ENCODE measurements at regions not wholly inside any gene's neighbourhood (a gene's known extent, or its start where the extent isn't known, plus 50 kb on each side); places are given as distances from the start of the nearest gene placed in this dataset.

DNA sequence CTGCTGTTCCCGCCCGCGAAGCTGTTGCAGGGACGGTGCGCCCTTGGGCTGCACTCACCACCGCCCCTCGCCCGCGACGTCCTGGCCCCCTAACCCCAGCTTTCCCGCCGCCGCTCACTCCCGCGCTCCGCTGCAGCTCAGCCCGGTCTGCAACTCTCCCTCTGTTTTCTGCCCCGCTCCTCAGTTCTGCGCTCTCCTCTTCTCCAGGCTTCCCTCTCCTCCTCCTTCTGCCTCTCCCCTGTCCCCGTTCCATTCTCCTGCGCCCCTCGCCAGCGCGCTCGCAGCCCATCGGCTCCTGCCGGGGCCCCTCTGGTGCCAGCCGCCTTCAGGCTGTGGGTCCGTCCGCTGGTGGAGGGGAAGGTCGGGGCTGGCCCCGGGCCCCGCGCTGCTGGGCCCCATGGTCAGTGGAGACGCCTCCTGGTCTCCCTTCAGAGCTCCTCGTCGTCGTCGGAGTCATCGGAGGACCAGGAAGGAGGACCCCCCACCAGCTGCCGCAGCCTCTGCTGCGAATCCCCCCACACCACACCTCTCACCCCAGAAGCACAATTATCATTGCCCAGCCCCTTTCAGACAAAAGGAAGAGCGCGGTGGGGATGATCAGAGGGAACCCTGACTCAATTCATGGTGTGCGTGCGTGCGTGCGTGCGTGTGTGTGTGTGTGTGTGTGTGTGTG lies 223.2 kb upstream of the FOXF1 start:
- no peak for FAIRE-seq

- no peak for FAIRE-seq
Observed at GRCh38 chr16:86287664-86288201, 222.6 kb upstream of the FOXF1 start.

GRCh38 chr16:86288716-86289294 lies 221.5 kb upstream of the FOXF1 start:
- no peak for FAIRE-seq

GRCh38 chr16:86289304-86289703 lies 221.0 kb upstream of the FOXF1 start:
- FAIRE-seq: no peak

GRCh38 chr16:86289907-86290306 lies 220.4 kb upstream of the FOXF1 start:
- FAIRE-seq: no peak

DNA sequence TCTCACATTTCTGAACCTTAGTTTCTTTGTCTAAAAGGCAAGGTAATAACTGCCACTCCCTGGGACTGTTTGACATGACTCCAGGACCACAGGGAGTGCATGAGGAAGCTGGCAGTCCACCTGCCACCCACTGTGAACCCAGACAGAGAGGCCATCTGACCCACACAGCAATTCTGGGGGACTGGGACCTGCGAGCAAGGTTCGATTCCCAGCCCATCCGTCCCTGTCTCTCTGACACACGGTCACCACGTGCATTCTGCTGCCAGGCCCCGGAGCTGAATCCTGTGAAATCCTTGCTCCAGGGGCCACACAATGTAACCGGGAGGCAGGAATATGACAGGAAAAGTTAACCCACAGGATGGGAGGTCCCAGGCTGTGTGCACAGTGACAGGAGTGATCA lies 218.8 kb upstream of the FOXF1 start:
- FAIRE-seq: no peak

DNA sequence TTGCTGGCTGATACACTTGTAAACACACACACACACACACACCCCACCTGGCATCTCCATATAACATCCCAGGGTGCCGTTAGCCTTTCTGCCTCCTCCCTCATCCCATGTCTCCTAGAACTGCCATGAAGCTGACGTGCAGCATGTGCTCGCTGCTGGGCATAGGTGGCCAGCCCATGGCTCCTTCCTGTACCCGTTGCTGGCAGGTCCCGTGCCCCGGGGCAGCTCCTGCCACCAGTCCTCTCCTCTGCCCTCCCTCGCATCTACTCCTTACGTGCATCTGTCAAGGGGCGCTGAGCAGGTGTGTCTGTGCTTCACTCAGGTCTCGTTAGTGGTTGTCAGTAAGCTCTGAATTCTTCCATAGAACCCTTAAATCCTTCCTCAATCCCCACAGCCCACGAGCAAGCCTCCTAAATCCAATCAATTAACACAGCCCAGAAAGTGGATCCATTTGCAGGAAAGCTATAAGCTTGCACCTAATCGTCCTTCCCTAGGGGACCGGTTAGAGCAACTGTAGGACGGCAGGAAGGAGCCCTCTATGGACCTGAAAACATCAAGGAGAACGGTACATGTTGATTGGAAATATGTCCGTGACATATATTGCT lies 218.1 kb upstream of the FOXF1 start:
- FAIRE-seq: no peak

DNA sequence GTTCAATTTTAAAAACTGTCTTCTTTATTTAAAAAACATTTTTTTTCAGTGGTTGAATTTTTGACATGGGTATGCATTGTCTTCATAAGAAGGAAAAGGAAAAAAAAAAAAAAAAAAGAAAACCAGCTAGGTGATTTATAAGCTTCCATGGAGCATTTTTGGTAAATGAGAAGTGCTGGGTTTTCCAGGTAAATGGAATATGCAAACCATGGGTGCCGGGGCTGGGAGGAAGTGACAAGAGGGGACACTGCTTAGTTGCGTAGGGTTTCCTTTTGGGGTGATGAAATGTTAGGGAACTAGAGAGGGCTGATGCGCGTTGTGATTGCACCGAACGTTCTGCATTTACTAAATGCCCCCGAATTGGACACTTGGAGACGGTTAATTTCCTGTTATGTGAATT lies 217.4 kb upstream of the FOXF1 start:
- FAIRE-seq: no peak

GRCh38 chr16:86293906-86294305 lies 216.4 kb upstream of the FOXF1 start:
- FAIRE-seq: no peak

DNA sequence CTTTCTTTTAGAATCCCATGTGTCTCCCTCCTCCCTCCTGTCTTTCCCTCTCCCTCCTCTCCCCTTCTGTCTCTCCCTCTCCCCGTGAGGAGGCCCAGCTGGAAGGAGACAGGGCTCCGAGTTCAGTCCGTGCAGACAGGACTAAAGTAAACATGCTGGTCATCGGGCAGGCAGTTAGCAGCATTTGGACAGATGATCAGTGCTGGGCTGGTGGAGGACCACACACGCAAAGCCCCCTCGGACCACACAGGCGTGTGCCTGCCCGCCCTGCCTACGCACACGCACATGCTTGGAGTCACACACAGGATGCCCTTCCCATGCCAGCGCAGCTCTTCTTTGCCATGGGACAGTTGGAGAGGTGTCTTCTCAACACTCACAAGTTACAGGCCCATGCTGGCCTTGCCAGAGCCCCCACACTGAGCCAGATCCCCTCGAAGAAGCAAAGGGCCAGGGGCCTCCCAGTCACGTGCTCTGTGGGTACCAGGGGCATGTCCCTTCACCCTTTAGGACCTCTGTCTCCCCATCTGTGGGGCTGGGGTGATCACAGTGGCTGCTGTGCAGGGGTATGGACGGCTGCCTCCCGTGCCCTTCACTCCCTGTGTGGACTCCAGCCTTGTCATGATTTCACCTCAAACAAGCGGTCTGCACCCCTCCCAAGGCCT lies 215.7 kb upstream of the FOXF1 start:
- FAIRE-seq: no peak

DNA sequence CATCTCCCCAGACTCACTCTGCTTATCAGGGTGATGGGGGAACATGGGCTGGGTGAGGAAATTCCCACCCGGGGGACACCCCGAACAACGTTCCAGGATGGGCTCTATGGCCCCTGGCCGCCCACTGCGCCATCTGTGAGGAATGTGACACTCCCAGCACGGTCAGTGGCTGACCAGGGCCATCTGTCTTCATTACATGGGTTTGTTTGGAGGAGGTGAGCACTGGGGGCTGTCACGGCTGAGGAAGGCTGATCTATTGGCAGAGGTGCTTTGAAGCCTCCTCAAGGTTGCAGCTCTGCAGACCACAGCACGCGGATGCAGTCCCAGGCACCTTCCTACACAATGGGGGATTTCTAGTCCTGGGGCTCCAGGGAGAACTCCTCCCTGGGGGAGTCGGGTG lies 214.1 kb upstream of the FOXF1 start:
- no peak for FAIRE-seq

DNA sequence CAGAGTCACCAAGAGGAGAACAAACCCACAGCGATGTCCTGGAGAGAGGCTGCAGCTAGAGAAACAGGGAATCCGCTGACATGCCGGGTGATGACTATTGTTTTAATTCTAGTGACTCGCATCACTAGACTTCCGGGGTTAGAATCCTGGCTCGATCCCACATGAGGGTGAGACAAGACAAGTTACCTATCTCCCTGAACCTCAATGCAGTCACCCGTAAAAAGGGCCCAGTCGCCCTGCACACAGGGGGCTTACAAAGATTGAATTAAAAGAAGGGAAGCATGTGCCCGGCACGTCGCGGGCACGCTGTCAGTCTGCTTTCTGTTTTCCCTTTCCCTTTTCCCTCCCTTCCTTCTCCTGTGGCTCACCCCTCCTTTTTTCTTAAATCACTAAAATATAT lies 212.9 kb upstream of the FOXF1 start:
- no peak for FAIRE-seq

GRCh38 chr16:86297866-86298757 lies 212.2 kb upstream of the FOXF1 start:
- FAIRE-seq: no peak

DNA sequence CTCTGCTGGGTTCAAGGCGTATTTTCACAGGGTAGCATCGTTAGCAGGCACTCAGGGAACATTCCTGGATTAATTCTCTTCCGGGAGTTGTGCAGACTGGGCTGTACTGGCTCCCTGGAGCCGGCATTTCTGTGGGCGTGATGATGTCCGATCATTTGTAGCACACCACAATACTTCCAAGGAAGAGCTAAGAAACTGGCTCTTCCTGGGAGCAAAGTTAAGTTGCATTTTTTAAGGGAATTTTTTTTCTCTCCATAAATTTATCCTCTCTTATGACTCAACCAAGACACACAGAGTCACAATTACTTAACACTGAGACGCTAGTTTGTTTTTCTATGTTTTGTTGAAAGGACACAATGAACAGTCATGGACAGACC lies 211.6 kb upstream of the FOXF1 start:
- FAIRE-seq: no peak

DNA sequence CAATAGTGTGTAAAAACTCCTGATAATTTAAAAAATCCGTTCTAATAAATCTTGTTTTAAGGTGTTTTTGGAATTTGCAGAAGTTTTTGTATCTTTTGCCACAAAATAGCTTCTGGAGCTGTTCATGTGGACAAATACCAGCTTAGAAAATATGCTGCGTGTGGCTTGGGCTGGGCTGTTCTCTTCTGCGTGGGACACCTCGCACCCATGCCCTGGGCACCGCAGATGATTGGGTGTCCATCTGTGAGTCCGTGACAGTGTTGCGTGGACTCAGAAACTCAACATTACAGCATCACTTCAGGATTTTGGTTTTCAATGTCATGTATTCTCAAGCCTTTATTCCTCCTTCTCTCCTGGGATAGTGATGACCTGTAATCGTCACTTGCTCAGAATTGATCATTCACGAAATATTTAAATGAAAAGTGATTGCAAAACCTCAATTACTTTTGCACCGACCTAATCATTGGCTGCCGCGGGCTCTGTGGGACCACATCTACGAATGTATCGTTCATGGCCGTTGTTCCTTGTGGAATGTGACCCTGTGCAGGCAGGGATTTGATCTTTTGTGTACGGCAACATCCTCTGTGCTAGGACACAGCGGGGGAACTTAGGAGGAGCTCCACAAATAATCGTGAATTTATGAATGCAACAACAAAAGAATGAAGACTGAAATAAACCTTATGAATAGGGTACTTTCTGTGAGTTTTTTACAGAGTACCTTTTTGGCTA lies 210.3 kb upstream of the FOXF1 start:
- FAIRE-seq: no peak

DNA sequence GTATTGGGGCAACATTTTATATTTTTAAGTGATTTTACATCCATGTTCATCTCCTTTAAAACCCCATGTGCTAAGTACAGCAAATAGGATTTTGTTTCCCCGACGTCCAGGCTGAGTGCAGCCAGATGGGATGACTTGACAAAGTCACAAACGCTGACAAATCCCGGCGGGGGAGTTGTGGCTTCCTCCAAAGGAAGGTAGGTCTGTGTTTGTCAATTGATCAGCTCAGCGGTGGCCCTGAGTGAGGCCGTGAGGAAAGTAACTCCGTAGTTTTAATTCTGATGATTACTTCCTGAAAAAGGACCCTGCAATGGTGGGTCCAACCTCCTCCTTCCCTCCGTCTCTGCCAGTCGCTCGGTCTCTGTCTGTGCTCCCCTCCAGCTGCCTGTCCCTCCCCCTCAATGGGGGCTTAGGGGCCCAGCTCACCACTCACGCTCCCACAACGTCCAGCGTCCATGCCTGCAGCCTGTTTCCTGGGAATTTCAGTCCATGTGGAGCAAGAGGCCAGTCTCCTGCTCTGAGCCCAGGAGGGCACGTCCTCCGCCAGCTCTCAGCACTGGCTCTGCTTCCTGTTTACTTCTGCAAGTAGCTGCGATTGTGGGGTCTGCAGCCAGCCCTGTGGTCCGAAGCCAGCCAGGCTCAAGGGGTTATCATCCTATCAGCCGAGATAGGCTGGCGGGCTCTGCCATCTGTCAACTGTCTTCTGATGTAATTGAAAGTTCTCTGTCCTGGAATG lies 209.4 kb upstream of the FOXF1 start:
- no peak for FAIRE-seq

- FAIRE-seq: no peak
Observed at GRCh38 chr16:86302421-86303109, 207.8 kb upstream of the FOXF1 start.

GRCh38 chr16:86303787-86304678 lies 206.3 kb upstream of the FOXF1 start:
- FAIRE-seq: no peak

DNA sequence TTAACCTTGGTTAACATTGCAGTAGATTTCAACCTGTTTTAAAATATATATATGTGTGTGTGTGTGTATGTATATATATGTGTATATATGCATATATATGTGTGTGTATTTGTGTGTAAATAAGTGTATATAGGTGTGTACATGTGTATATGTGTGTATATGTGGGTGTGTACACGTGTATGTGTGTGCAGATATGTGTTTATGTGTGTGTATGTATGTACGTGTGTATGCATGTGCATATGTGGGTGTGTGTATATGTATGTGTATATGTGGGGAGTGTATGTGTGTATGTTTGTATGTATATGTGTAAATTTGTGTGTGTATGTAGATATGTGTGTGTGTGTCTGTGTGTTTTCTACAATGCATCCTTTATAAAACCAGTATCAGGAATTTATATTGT lies 205.5 kb upstream of the FOXF1 start:
- FAIRE-seq: no peak

DNA sequence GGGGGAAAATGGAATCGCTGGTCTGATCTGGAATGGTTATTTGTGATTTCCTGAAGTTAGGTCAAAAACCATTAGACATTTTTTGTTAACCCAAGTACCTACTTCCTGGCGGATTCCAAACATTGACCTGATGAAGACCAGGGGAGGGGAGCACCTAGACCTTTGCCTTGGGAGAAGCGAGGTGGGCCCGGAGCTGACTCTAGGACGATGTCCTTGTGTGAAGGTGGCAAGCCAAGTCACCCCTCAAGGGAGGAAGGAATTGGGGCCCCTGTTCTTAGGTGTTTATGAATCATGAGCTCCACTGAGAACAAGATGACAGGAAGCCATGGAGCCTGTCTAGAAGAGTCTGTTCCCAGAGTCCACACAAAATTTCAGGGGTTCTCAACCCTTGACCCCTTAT lies 204.9 kb upstream of the FOXF1 start:
- FAIRE-seq: no peak

All from islet of Langerhans (tissue), 1 donor.